ENCODE measurements at regions not wholly inside any gene's neighbourhood (a gene's known extent, or its start where the extent isn't known, plus 50 kb on each side); places are given as distances from the start of the nearest gene placed in this dataset.

DNA sequence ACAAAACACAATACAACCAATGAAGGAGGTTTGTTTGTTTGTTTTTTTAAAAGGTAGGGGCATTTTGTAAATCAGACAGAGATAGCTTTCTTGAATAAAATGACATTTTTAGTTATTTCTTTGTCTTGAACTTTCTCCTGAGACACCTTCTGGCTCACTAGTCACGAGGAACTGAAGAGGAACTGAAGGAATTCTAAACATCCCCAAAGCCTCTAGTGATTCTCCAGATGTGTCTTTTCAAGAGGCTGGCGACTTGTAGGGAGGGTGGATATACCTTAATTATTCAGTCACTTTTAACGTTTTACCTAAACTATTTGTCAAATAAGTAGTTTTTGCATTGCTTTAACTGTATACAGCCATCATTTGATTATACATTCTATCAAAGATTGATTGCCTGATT, 211.2 kb upstream of the LRIG3 start:
- in situ Hi-C loops (cut with HindIII; ENCODE audit: low pct_unique_long_range_greater_than_20kb, low sequenced_read_pairs): no loop called here
- no TSS peak for BruUV-seq (replicated peaks)
- ChIA-PET CTCF (no interaction called here), POLR2A (no interaction called here)
- Histone ChIP-seq H3K4me3 (ENCODE audit: low read depth in 2 of 2, low read length in 2 of 2) (no peak overlapping the region), H3K4me1 (ENCODE audit: control insufficient read depth, insufficient read depth, low read length) (no peaks in the 10 kb centered on the region), H3K9me3 (ENCODE audit: control insufficient read depth, insufficient read depth, low read depth, low read length) (no peaks in the 10 kb centered on the region; the same call in 1 of the 2 replicates), H3K36me3 (ENCODE audit: control insufficient read depth, insufficient read depth, low read length) (no peaks in the 10 kb centered on the region), H3K27ac (ENCODE audit: low read length) (no peak overlapping the region), H3K27me3 (ENCODE audit: control insufficient read depth, insufficient read depth, low read length) (no peaks in the 10 kb centered on the region)
- TF ChIP-seq POLR2AphosphoS5 (IDR thresholded peaks at IDR 0.05; ENCODE audit: low read depth, low read length) (no peak), SIN3A (IDR thresholded peaks at IDR 0.05; ENCODE audit: borderline replicate concordance, insufficient read depth, low read depth, low read length) (no peak), TCF7L2 (IDR thresholded peaks at IDR 0.05; ENCODE audit: low read depth, low read length) (no peak)
- TF ChIP-seq, protein P1, sequence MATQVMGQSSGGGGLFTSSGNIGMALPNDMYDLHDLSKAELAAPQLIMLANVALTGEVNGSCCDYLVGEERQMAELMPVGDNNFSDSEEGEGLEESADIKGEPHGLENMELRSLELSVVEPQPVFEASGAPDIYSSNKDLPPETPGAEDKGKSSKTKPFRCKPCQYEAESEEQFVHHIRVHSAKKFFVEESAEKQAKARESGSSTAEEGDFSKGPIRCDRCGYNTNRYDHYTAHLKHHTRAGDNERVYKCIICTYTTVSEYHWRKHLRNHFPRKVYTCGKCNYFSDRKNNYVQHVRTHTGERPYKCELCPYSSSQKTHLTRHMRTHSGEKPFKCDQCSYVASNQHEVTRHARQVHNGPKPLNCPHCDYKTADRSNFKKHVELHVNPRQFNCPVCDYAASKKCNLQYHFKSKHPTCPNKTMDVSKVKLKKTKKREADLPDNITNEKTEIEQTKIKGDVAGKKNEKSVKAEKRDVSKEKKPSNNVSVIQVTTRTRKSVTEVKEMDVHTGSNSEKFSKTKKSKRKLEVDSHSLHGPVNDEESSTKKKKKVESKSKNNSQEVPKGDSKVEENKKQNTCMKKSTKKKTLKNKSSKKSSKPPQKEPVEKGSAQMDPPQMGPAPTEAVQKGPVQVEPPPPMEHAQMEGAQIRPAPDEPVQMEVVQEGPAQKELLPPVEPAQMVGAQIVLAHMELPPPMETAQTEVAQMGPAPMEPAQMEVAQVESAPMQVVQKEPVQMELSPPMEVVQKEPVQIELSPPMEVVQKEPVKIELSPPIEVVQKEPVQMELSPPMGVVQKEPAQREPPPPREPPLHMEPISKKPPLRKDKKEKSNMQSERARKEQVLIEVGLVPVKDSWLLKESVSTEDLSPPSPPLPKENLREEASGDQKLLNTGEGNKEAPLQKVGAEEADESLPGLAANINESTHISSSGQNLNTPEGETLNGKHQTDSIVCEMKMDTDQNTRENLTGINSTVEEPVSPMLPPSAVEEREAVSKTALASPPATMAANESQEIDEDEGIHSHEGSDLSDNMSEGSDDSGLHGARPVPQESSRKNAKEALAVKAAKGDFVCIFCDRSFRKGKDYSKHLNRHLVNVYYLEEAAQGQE (IDR thresholded peaks at IDR 0.05; ENCODE audit: insufficient read depth in 1 of 2, low read depth in 2 of 2, low read length in 1 of 2): no peak
- TF ChIP-seq, protein P2, sequence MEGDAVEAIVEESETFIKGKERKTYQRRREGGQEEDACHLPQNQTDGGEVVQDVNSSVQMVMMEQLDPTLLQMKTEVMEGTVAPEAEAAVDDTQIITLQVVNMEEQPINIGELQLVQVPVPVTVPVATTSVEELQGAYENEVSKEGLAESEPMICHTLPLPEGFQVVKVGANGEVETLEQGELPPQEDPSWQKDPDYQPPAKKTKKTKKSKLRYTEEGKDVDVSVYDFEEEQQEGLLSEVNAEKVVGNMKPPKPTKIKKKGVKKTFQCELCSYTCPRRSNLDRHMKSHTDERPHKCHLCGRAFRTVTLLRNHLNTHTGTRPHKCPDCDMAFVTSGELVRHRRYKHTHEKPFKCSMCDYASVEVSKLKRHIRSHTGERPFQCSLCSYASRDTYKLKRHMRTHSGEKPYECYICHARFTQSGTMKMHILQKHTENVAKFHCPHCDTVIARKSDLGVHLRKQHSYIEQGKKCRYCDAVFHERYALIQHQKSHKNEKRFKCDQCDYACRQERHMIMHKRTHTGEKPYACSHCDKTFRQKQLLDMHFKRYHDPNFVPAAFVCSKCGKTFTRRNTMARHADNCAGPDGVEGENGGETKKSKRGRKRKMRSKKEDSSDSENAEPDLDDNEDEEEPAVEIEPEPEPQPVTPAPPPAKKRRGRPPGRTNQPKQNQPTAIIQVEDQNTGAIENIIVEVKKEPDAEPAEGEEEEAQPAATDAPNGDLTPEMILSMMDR (IDR thresholded peaks at IDR 0.05): no peak
- intact Hi-C loops (cut with micrococcal nuclease; ENCODE audit: unreplicated experiment): no loop called here
- no peak for ATAC-seq
- no peak for DNase-seq (ENCODE audit: low read depth, low spot score)

DNA sequence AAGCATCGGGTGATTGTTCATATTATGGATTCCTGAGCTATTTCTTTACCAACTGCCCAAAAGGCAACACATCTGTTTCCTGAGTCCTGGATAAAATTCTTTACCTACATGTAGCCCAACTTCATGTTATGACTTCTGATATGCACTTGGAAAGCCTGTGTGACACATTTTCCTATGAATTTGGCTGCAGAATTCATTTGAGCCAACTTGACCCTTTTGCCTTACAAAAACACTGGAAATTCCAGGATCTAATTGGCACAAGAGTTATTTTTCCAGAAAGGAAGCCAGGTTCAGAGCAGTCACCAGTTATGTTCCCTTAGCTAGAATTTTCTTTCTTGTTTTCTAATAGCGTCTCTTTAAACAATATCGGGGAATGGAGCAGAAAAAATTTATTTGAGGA, 202.5 kb upstream of the LRIG3 start:
- H3K4me1 ChIP-seq (ENCODE audit: control insufficient read depth, insufficient read depth, low read length): no peaks in the 10 kb centered on the region
- POLR2A ChIA-PET: no interaction called here
- no peaks in the 10 kb centered on the region for H3K9me3 ChIP-seq (ENCODE audit: control insufficient read depth, insufficient read depth, low read depth, low read length)
- no peaks in the 10 kb centered on the region for H3K27me3 ChIP-seq (ENCODE audit: control insufficient read depth, insufficient read depth, low read length)
- ATAC-seq (no peak), DNase-seq (ENCODE audit: low read depth, low spot score) (no peak)
- TF ChIP-seq POLR2AphosphoS5 (IDR thresholded peaks at IDR 0.05; ENCODE audit: low read depth, low read length): no peak
- TF ChIP-seq TCF7L2 (IDR thresholded peaks at IDR 0.05; ENCODE audit: low read depth, low read length): no peak
- no peak for TF ChIP-seq SIN3A (IDR thresholded peaks at IDR 0.05; ENCODE audit: borderline replicate concordance, insufficient read depth, low read depth, low read length)
- TF ChIP-seq, protein P2 (IDR thresholded peaks at IDR 0.05): no peak
- TF ChIP-seq, protein P1 (IDR thresholded peaks at IDR 0.05; ENCODE audit: insufficient read depth in 1 of 2, low read depth in 2 of 2, low read length in 1 of 2): no peak
- no peak overlapping the region for H3K27ac ChIP-seq (ENCODE audit: low read length)
- no peaks in the 10 kb centered on the region for H3K36me3 ChIP-seq (ENCODE audit: control insufficient read depth, insufficient read depth, low read length)
- intact Hi-C loops (cut with micrococcal nuclease; ENCODE audit: unreplicated experiment) (no loop called here), in situ Hi-C loops (cut with HindIII; ENCODE audit: low pct_unique_long_range_greater_than_20kb, low sequenced_read_pairs) (no loop called here)
- no TSS peak for BruUV-seq (replicated peaks)
- CTCF ChIA-PET: no interaction called here
- H3K4me3 ChIP-seq (ENCODE audit: low read depth in 2 of 2, low read length in 2 of 2): no peak overlapping the region
